Suprapubic skin (tissue), 4 donors: ENCODE measurements at regions not wholly inside any gene's neighbourhood (a gene's known extent, or its start where the extent isn't known, plus 50 kb on each side); places are given as distances from the start of the nearest gene placed in this dataset.

Experiments used
- DNase-seq, 2 donors: peaks; one replicate each; pipeline ENCODE4 v3.0.0-alpha.2; 2019; ENCODE audit warnings: low spot score in 2 of 2
- H3K27ac ChIP-seq: fragments of 200-600 bp; sonication (generic); one replicate; pipeline ENCODE4 v1.5.1; 2019
- H3K27me3 ChIP-seq: fragments of 200-600 bp; sonication (generic); one replicate; pipeline ENCODE4 v1.5.1; 2019
- H3K36me3 ChIP-seq: fragments of 200-600 bp; sonication (generic); one replicate; pipeline ENCODE4 v1.5.1; 2019
- H3K4me1 ChIP-seq: fragments of 200-600 bp; sonication (generic); one replicate; pipeline ENCODE4 v1.5.1; 2019
- H3K4me3 ChIP-seq: fragments of 200-600 bp; sonication (generic); one replicate; pipeline ENCODE4 v1.5.1; 2019; ENCODE audit warnings: mild to moderate bottlenecking
- H3K9me3 ChIP-seq: fragments of 200-600 bp; sonication (generic); one replicate; pipeline ENCODE4 v1.5.1; 2019
- CTCF ChIP-seq, 2 donors: fragments of 200-600 bp in 1 of 2; fragments of 450-650 bp in 1 of 2; sonication (generic) in 1 of 2; IDR thresholded peaks; one replicate each; pipeline ENCODE4 v1.5.1; 2016 to 2019; ENCODE audit warnings: antibody characterized with exemption in 2 of 2, mild to moderate bottlenecking in 1 of 2, moderate library complexity in 1 of 2
- EP300 ChIP-seq: sonication (generic); formaldehyde crosslinking; IDR thresholded peaks from one replicate; pipeline ENCODE4 v1.6.1; 2017; ENCODE audit warnings: antibody characterized with exemption
- POLR2A ChIP-seq, 2 donors: fragments of 450-650 bp; IDR thresholded peaks; one replicate each; pipeline ENCODE4 v1.6.1; 2017; ENCODE audit warnings: antibody characterized with exemption in 2 of 2, mild to moderate bottlenecking in 2 of 2, moderate library complexity in 2 of 2
- POLR2AphosphoS5 ChIP-seq, 3 donors: sonication (generic); formaldehyde crosslinking; IDR thresholded peaks; one replicate each; pipeline ENCODE4 v1.6.1; 2017; ENCODE audit warnings: antibody characterized with exemption in 3 of 3
- WGBS: methylation state at CpG from one replicate; pipeline ENCODE4 v1.1.5; 2018; 5-methylcytosine and 5-hydroxymethylcytosine counted together

GRCh38 chr12:70052476-70052875 is 190.8 kb upstream of the CNOT2 start:
- no peaks in the 10 kb centered on the region for H3K27me3 ChIP-seq
- no peak overlapping the region for H3K27ac ChIP-seq
- no peak overlapping the region for H3K4me3 ChIP-seq
- TF ChIP-seq POLR2A (IDR thresholded peaks at IDR 0.05) (no peak), EP300 (no peak), POLR2AphosphoS5 (IDR thresholded peaks at IDR 0.05) (no peak), CTCF (IDR thresholded peaks at IDR 0.05) (no peak)
- 77% methylated on average over 1 of the region's 1 CpG for WGBS
- H3K9me3 ChIP-seq = no peaks in the 10 kb centered on the region
- peaks cover 19% of the 10 kb centered on the region for H3K4me1 ChIP-seq
- DNase-seq = no peak
- H3K36me3 ChIP-seq = no peaks in the 10 kb centered on the region

GRCh38 chr12:70052931-70053497 is 190.2 kb upstream of the CNOT2 start:
- no peak overlapping the region for H3K4me3 ChIP-seq
- H3K27me3 ChIP-seq = no peaks in the 10 kb centered on the region
- H3K9me3 ChIP-seq = no peaks in the 10 kb centered on the region
- DNase-seq = no peak
- 33% methylated on average over 4 of the region's 4 CpGs for WGBS
- TF ChIP-seq POLR2AphosphoS5 (IDR thresholded peaks at IDR 0.05) (peak in 2 of 3 donors; percentile 8 to 34), CTCF (IDR thresholded peaks at IDR 0.05) (no peak)
- H3K4me1 ChIP-seq = peaks cover 19% of the 10 kb centered on the region
- H3K36me3 ChIP-seq = no peaks in the 10 kb centered on the region
- H3K27ac ChIP-seq = no peak overlapping the region

GRCh38 chr12:70059373-70059772 is 183.9 kb upstream of the CNOT2 start:
- no peak for TF ChIP-seq CTCF (IDR thresholded peaks at IDR 0.05)
- TF ChIP-seq POLR2A (IDR thresholded peaks at IDR 0.05) = no peak
- no peak for TF ChIP-seq POLR2AphosphoS5 (IDR thresholded peaks at IDR 0.05)
- TF ChIP-seq EP300 = no peak
- Histone ChIP-seq H3K9me3 (no peaks in the 10 kb centered on the region), H3K27ac (no peak overlapping the region), H3K36me3 (no peaks in the 10 kb centered on the region), H3K27me3 (no peaks in the 10 kb centered on the region), H3K4me3 (no peak overlapping the region), H3K4me1 (no peaks in the 10 kb centered on the region)
- WGBS = 44% methylated on average over 1 of the region's 1 CpG
- DNase-seq = no peak

- H3K4me3 ChIP-seq = no peak overlapping the region
- H3K27me3 ChIP-seq = no peaks in the 10 kb centered on the region
- no peaks in the 10 kb centered on the region for H3K36me3 ChIP-seq
- H3K27ac ChIP-seq = no peak overlapping the region
- 96% methylated on average over 1 of the region's 1 CpG for WGBS
- TF ChIP-seq EP300 (no peak), CTCF (IDR thresholded peaks at IDR 0.05) (no peak), POLR2A (IDR thresholded peaks at IDR 0.05) (no peak), POLR2AphosphoS5 (IDR thresholded peaks at IDR 0.05) (no peak)
- no peaks in the 10 kb centered on the region for H3K4me1 ChIP-seq
- no peak for DNase-seq
- no peaks in the 10 kb centered on the region for H3K9me3 ChIP-seq
These were observed 182.6 kb upstream of the CNOT2 start for GRCh38 chr12:70060634-70061033.

- Histone ChIP-seq H3K27me3 (no peaks in the 10 kb centered on the region), H3K9me3 (no peaks in the 10 kb centered on the region), H3K4me3 (no peak overlapping the region), H3K36me3 (no peaks in the 10 kb centered on the region), H3K27ac (no peak overlapping the region), H3K4me1 (no peaks in the 10 kb centered on the region)
- 72% methylated on average over 2 of the region's 2 CpGs for WGBS
- no peak for DNase-seq
- TF ChIP-seq POLR2AphosphoS5 (IDR thresholded peaks at IDR 0.05) (no peak), POLR2A (IDR thresholded peaks at IDR 0.05) (no peak), EP300 (no peak), CTCF (IDR thresholded peaks at IDR 0.05) (no peak)
These were observed 174.5 kb upstream of the CNOT2 start for GRCh38 chr12:70068743-70069142.
